Neural cell (in vitro differentiated cells): ENCODE measurements at regions not wholly inside any gene's neighbourhood (a gene's known extent, or its start where the extent isn't known, plus 50 kb on each side); places are given as distances from the start of the nearest gene placed in this dataset.
"Not testable (repeated sequence)": the region's sequence is repeated elsewhere in the genome, so short reads cannot be mapped to it uniquely, and the experiment has no call there.

Experiments used
- H2AFZ ChIP-seq: fragments of 200-600, 300-800 bp; sonication (generic), shearing (Covaris generic); 2 replicates; pipeline ENCODE4 v1.6.0; 2014; ENCODE audit warnings: low read depth, mild to moderate bottlenecking, antibody characterized with exemption, low read length, moderate library complexity
- H3F3A ChIP-seq: fragments of 200-600 bp; shearing (Covaris generic); 2 replicates; pipeline ENCODE4 v1.6.1; 2016; ENCODE audit warnings: mild to moderate bottlenecking, moderate library complexity, mixed read lengths, antibody characterized with exemption, low read length; ENCODE audit not compliant: insufficient read depth, poor library complexity, severe bottlenecking
- H3K27ac ChIP-seq: fragments of 200-600, 300-800 bp; sonication (generic), shearing (Covaris generic); 2 replicates; pipeline ENCODE4 v1.5.1; 2014; ENCODE audit warnings: mild to moderate bottlenecking, low read length, moderate library complexity
- H3K27me3 ChIP-seq: fragments of 300-800, 200-600 bp; sonication (generic), shearing (Covaris generic); 2 replicates; pipeline ENCODE4 v1.6.0; 2014; ENCODE audit warnings: mild to moderate bottlenecking, low read depth, low read length, moderate library complexity; ENCODE audit not compliant: insufficient read depth
- H3K36me3 ChIP-seq: fragments of 300-800, 200-600 bp; sonication (generic), shearing (Covaris generic); 2 replicates; pipeline ENCODE4 v1.5.1; 2014; ENCODE audit warnings: mild to moderate bottlenecking, antibody characterized with exemption, low read length, moderate library complexity; ENCODE audit not compliant: insufficient read depth
- H3K4me2 ChIP-seq: fragments of 300-800, 200-600 bp; sonication (generic), shearing (Covaris generic); 2 replicates; pipeline ENCODE4 v1.6.0; 2014; ENCODE audit warnings: mild to moderate bottlenecking, low read length
- H3K4me3 ChIP-seq: fragments of 300-800, 200-600 bp; sonication (generic), shearing (Covaris generic); 2 replicates; pipeline ENCODE4 v1.5.1; 2014; ENCODE audit warnings: mild to moderate bottlenecking, low read length, moderate library complexity
- H3K79me2 ChIP-seq: fragments of 200-600 bp; shearing (Covaris generic); replicated peaks from 2 replicates; pipeline ENCODE4 v1.6.0; 2014; ENCODE audit warnings: mild to moderate bottlenecking, low read length, moderate library complexity; ENCODE audit not compliant: insufficient read depth
- H3K9ac ChIP-seq: fragments of 300-800, 200-600 bp; sonication (generic), shearing (Covaris generic); 2 replicates; pipeline ENCODE4 v1.6.1; 2016; ENCODE audit warnings: mild to moderate bottlenecking, low read length, mixed read lengths
- H3K9me2 ChIP-seq: fragments of 200-600 bp; shearing (Covaris generic); 2 replicates; pipeline ENCODE4 v1.6.1; 2016; ENCODE audit warnings: mild to moderate bottlenecking, low read length, mixed read lengths; ENCODE audit not compliant: insufficient read depth
- H3K9me3 ChIP-seq: fragments of 200-600, 300-800 bp; sonication (generic), shearing (Covaris generic); 2 replicates; pipeline ENCODE4 v1.6.1; 2016; ENCODE audit warnings: mild to moderate bottlenecking, mixed run types, low read length, moderate library complexity, mixed read lengths
- H4K20me1 ChIP-seq: fragments of 200-600 bp; shearing (Covaris generic); 2 replicates; pipeline ENCODE4 v1.6.1; 2016; ENCODE audit warnings: mild to moderate bottlenecking, mixed run types; ENCODE audit not compliant: insufficient read depth

DNA sequence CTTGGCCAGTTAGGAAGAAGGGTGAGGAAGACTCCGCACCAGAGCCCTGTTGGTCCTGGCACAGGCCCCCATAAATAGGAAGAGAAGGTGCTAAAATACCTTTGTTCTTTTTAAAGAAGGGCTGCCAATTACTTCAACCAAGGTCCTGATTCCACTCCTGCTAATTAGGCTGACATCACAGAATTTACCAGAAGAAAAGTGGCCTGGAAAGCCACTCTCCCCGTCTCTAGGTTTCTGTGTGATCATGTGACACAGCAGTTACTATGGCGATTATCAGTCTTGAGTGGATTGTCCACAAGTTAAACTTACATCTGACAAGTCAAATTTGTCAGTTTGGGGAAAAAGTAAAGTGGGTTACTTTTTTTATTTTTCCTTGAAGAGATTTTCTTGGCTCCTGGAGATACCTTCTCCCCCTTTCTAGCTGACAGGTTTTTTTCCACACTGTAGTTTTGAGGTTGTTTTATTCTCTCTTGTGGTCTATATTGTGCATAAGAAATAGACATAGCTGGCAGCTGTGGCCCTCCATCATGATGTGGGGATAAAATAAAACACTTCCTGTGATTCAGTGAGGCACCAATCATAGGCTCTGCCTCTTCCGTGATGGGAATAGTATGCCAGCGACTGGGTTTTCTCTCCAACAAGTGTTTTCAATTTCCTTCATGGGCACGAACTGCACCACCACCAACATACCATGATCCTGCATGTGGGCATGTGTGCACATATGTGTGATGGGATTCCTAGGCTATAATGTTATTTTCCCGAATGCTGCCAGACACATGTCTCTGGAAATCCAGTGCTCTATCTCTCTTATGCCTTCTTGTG lies 181.9 kb downstream of the BCL2L11 start:
- not testable (repeated sequence) for H3K27ac ChIP-seq, H3K79me2 ChIP-seq, H2AFZ ChIP-seq, H3K27me3 ChIP-seq, H3K36me3 ChIP-seq, H3F3A ChIP-seq, H3K9ac ChIP-seq, H3K9me3 ChIP-seq, H3K9me2 ChIP-seq, H3K4me3 ChIP-seq, H3K4me2 ChIP-seq, H4K20me1 ChIP-seq

GRCh38 chr2:111307302-111307701 lies 186.6 kb downstream of the BCL2L11 start:
- not testable (repeated sequence) for H3K36me3 ChIP-seq, H3K9me3 ChIP-seq, H3K9me2 ChIP-seq, H3K4me3 ChIP-seq, H3K9ac ChIP-seq, H3F3A ChIP-seq, H3K27ac ChIP-seq, H2AFZ ChIP-seq, H3K79me2 ChIP-seq, H3K27me3 ChIP-seq, H4K20me1 ChIP-seq, H3K4me2 ChIP-seq

DNA sequence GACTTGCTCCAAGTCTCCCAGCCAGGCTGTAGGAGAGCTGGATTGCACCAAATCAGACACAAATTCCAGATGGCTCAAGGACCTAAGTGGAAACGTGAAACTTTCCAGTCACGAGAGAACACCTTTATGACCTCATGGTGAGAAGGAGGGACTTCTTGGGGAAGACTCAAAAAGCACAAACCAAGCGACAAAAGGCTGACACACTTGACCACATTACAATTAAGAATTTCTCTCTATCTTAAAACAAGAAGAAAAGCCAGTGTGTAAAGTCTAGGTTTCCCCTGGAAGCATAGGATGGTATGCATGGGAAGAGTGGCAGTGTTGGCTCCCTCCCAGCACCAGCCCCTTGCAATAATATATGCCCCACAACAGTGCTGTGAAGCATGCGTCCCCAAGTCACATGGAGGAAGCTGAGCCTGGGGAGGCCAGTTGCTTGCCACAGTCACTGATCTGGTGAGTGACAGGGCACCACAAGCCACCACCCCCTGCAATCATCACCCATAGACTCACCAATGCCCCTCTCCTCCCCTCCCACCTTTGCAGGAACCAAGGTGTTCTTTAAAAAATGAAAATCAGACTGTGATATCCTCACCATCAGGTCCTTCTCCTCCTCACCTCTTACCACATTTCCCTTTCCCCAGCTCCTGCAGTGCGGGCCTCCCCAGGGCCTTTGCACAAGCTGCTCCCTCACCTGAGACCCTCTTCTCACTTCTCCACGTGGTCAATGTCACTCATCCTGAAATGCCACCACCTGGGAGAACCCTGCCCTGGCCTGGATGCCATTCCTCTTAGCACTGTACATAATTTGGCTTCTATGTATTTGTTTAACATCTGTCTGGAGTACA lies 188.7 kb downstream of the BCL2L11 start:
- H3K4me3 ChIP-seq, H3K27me3 ChIP-seq, H3K9me3 ChIP-seq, H3K4me2 ChIP-seq, H3K9me2 ChIP-seq, H3K9ac ChIP-seq, H2AFZ ChIP-seq, H3F3A ChIP-seq, H4K20me1 ChIP-seq, H3K36me3 ChIP-seq, H3K27ac ChIP-seq, H3K79me2 ChIP-seq: not testable (repeated sequence)

DNA sequence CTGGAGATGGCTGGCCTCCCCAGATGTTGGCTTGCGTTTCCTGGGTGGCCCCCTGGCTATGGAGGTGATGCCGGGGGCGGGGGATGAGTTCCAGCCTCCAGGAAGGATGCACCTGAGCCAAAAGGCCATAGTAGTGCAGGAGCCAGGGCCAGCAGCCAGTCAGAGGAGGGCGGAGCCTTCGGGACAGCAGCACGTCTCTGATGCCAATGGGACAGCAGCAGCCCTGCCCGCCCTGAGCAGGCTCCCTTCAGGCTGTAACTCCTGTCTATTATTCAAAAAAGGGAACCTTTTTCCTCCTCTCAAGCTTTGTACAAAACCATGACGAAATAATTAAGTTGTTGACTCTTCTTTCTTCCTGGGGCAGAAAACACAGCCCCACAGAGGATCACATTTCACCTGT lies 189.7 kb downstream of the BCL2L11 start:
- H3K9me2 ChIP-seq, H3K27me3 ChIP-seq, H4K20me1 ChIP-seq, H3K79me2 ChIP-seq, H3K27ac ChIP-seq, H3F3A ChIP-seq, H3K36me3 ChIP-seq, H3K4me3 ChIP-seq, H3K4me2 ChIP-seq, H3K9ac ChIP-seq, H2AFZ ChIP-seq, H3K9me3 ChIP-seq: not testable (repeated sequence)

DNA sequence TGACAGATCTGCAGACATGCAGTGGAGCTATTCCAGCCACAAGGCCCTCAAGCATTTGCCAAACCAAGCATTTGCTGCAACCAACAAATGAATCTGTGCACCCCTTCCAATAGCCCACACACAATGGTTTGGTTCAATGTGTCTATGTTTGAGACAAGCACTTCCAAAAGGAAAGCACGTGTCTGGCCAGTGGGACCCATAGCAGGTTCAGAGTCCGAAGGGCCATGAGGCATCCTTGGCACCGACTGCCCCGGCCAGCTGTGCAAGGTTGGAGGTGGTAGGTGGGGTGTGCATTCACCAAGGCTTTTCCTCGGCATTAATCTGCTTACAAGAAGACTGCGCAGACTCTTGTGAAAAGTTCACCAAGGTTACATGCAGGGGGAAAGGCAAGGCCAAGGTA lies 190.9 kb downstream of the BCL2L11 start:
- not testable (repeated sequence) for H3K4me2 ChIP-seq, H4K20me1 ChIP-seq, H3K9me2 ChIP-seq, H3K9ac ChIP-seq, H3K79me2 ChIP-seq, H3F3A ChIP-seq, H3K36me3 ChIP-seq, H2AFZ ChIP-seq, H3K9me3 ChIP-seq, H3K27ac ChIP-seq, H3K27me3 ChIP-seq, H3K4me3 ChIP-seq

DNA sequence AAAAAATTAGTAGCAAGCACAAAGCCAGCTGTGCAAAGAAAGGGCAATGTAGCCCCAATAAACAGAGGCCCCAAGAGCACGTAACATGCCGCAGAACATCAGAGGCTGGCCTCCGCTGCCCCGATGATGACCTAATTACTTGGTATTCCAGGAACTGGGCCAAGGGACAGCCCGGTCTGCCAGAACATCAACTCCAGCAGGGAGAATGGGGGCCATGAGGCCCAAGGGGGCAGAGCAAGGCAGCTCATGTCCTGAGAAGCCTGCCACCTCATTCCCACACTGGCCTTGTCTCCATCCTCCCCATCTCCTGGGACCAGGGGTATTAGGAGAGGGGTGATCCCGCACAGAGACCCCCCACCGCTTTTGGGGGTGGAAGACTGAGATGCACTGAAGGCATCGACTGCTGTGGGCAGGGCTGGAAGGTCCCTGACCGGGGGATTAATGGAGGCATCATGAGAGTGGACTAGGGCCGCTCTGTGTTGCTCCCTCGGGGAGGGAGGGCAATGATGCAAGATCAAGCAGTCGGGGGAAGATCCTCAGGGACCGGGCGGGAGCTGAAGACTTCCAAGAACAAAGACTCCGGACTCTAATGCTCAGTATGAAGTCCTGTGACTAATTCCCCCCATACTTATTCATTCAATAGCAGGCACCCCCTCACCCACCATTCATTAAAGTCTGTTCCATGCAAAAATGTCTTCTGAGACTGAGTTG lies 192.3 kb downstream of the BCL2L11 start:
- not testable (repeated sequence) for H2AFZ ChIP-seq, H3K9me2 ChIP-seq, H3K79me2 ChIP-seq, H3K4me2 ChIP-seq, H3K27ac ChIP-seq, H3K9me3 ChIP-seq, H4K20me1 ChIP-seq, H3K27me3 ChIP-seq, H3K36me3 ChIP-seq, H3K9ac ChIP-seq, H3K4me3 ChIP-seq, H3F3A ChIP-seq

DNA sequence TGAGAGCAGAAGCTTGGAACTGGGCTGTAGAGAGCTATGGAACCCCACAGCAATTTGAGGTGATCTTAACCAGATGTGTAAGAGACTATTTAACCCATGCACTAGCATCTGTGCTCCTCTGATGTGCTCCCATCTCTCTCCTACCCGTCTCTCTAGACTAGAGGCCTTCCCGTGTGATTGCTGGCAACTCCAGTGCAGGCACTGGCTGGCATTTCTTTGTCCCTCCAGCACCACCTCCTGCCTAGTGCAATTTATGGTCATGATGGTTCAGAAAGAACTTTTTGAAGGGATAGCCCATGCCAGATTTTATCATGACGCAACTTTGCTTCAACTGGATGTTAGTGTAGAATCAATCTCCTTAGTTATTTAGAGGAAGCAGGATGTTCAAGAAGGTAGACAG lies 193.0 kb downstream of the BCL2L11 start:
- not testable (repeated sequence) for H2AFZ ChIP-seq, H3K79me2 ChIP-seq, H3K36me3 ChIP-seq, H3F3A ChIP-seq, H3K9me3 ChIP-seq, H4K20me1 ChIP-seq, H3K4me3 ChIP-seq, H3K9ac ChIP-seq, H3K9me2 ChIP-seq, H3K27me3 ChIP-seq, H3K4me2 ChIP-seq, H3K27ac ChIP-seq
